ENCODE measurements at regions not wholly inside any gene's neighbourhood (a gene's known extent, or its start where the extent isn't known, plus 50 kb on each side); places are given as distances from the start of the nearest gene placed in this dataset.

DNA sequence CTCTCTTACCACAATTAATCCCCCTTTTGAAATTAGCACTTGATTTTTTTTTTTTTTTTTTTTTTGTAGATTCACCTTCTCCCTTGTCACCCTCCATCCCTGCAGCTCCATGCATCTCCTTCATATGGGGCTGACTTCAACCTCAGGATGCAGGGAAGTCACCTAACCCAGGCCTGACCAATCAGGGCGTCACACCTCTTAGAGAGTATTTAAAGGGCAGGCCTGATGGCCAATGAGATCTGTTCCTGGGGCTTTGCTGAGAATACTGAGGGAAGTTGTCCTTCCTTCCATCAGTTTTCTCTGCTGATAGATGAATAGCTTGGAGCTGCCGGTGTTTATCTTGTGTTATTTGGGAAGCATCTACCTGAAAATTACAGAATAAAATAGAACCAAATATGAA, 1104.7 kb upstream of the TMEM132C start:
- no peak overlapping the region for H2BK15ac ChIP-seq (ENCODE audit: low read length)
- H4K91ac ChIP-seq (replicated peaks; ENCODE audit: insufficient read length, low read length) = no peak overlapping the region
- no peak overlapping the region for H4K5ac ChIP-seq (ENCODE audit: insufficient read length, low read depth, low read length)
- H3K79me1 ChIP-seq (ENCODE audit: low read depth, low read length) = no peaks in the 10 kb centered on the region
- H3K23me2 ChIP-seq (ENCODE audit: low read depth, low read length) = no peaks in the 10 kb centered on the region
- no peak overlapping the region for H3K9ac ChIP-seq (replicated peaks in 1 of 4; ENCODE audit: extremely low read depth in 1 of 4, low read depth in 3 of 4, low read length in 3 of 4)
- no peak overlapping the region for H4K8ac ChIP-seq (ENCODE audit: extremely low read depth, insufficient read depth, low read length)
- no peak overlapping the region for H2AFZ ChIP-seq (ENCODE audit: low read length)
- H3K4me3 ChIP-seq (ENCODE audit: extremely low read depth in 1 of 4, insufficient read depth in 2 of 4, low read depth in 3 of 4, low read length in 4 of 4) = no peak overlapping the region
- no peaks in the 10 kb centered on the region for H3K27me3 ChIP-seq (replicated peaks in 1 of 4; ENCODE audit: control insufficient read depth in 3 of 4, extremely low read depth in 1 of 4, insufficient read depth in 3 of 4, low read length in 3 of 4)
- ChIA-PET CTCF (ENCODE audit: partially characterized antibody) (interaction anchor here (0.9 kb wide), 1 partner anchor 53 kb away, joined by 3 read pairs; no protein-coding TSS in a partner anchor), POLR2A (ENCODE audit: partially characterized antibody) (no interaction called here)
- no peak overlapping the region for H2BK120ac ChIP-seq (replicated peaks; ENCODE audit: low read depth, low read length)
- no peak overlapping the region for H3K14ac ChIP-seq (ENCODE audit: insufficient read length)
- H2BK12ac ChIP-seq (ENCODE audit: low read depth, low read length) = no peak overlapping the region
- TF ChIP-seq CHD2 (IDR thresholded peaks at IDR 0.05; ENCODE audit: low read length) (peak; percentile 57; the same call in 1 of the 2 replicates), TAF7 (optimal IDR thresholded peaks at IDR 0.05; ENCODE audit: borderline replicate concordance, low read depth, low read length) (no peak), SP1 (IDR thresholded peaks at IDR 0.05; ENCODE audit: low read depth, low read length) (peak; percentile 90), NRF1 (IDR thresholded peaks at IDR 0.05; ENCODE audit: low read depth, low read length) (no peak), SP2 (IDR thresholded peaks at IDR 0.05; ENCODE audit: low read length) (peak; percentile 40; the same call in 1 of the 2 replicates), SIN3A (conservative IDR thresholded peaks at IDR 0.05 in 1 of 2, IDR thresholded peaks at IDR 0.05 in 1 of 2; ENCODE audit: low read depth in 1 of 2, low read length in 2 of 2) (no peak)
- no peak overlapping the region for H2BK20ac ChIP-seq (ENCODE audit: low read length)
- no peak overlapping the region for H3K18ac ChIP-seq (ENCODE audit: extremely low read depth, low read length)
- no peak overlapping the region for H3K56ac ChIP-seq (replicated peaks; ENCODE audit: insufficient read length, low read depth, low read length)
- WGBS, 2 experiments (ENCODE audit: extremely low coverage in 1 of 2, insufficient coverage in 1 of 2, insufficient read length in 1 of 2, insufficient replicate concordance in 2 of 2, low coverage in 1 of 2, low lambda C conversion rate in 2 of 2, missing lambda C conversion rate in 1 of 2) = 80% methylated on average over 2 of the region's 2 CpGs; no CpG with 5 or more reads in 1 of the 2 experiments
- 0 out of 4 replicates have a peak, but pooled peaks cover 0 to 2% of the 10 kb centered on the region in 2 experiments for H3K9me3 ChIP-seq (ENCODE audit: insufficient read depth in 2 of 2, low read depth in 1 of 2, low read length in 1 of 2)
- H3K23ac ChIP-seq (ENCODE audit: insufficient read length) = no peak overlapping the region
- no peak overlapping the region for H3K4me2 ChIP-seq (ENCODE audit: insufficient read depth in 1 of 2, low read depth in 2 of 2, low read length in 2 of 2)
- H3K4ac ChIP-seq (replicated peaks; ENCODE audit: insufficient read length, low read depth, low read length) = no peak overlapping the region
- no peaks in the 10 kb centered on the region; a peak in 2 of 7 replicates for H3K4me1 ChIP-seq (replicated peaks in 1 of 4; ENCODE audit: control insufficient read depth in 3 of 4, insufficient read depth in 4 of 4, low read length in 3 of 4)
- no peak overlapping the region for H3K27ac ChIP-seq (ENCODE audit: low read depth, low read length)
- H4K20me1 ChIP-seq (replicated peaks in 1 of 2; ENCODE audit: control insufficient read depth in 1 of 2, insufficient read depth in 2 of 2, low read length in 2 of 2) = no peaks in the 10 kb centered on the region
- FAIRE-seq (no peak), DNase-seq (ENCODE audit: low read depth in 1 of 2, low spot score in 2 of 2) (no peak)
- H2AK5ac ChIP-seq (ENCODE audit: low read depth, low read length) = no peak overlapping the region
- H3K36me3 ChIP-seq (ENCODE audit: control insufficient read depth in 2 of 4, insufficient read depth in 4 of 4, low read length in 3 of 4) = no peaks in the 10 kb centered on the region
- H2BK5ac ChIP-seq (ENCODE audit: low read depth, low read length) = no peak overlapping the region
- H3K79me2 ChIP-seq (ENCODE audit: control insufficient read depth in 1 of 2, insufficient read depth in 2 of 2, low read length in 2 of 2) = no peaks in the 10 kb centered on the region
